PFSK-1 (cell line): ENCODE measurements at regions not wholly inside any gene's neighbourhood (a gene's known extent, or its start where the extent isn't known, plus 50 kb on each side); places are given as distances from the start of the nearest gene placed in this dataset.

ENCODE experiments used
- FOXP2 ChIP-seq: optimal IDR thresholded peaks from 2 replicates; pipeline ENCODE3; 2011; ENCODE audit warnings: borderline replicate concordance, control low read depth, inconsistent platforms; ENCODE audit not compliant: insufficient read depth; ENCODE audit errors: extremely low read length, extremely low read depth
- POLR2AphosphoS5 ChIP-seq: IDR thresholded peaks from 2 replicates; pipeline ENCODE4 v1.6.1; 2012; ENCODE audit warnings: low read depth, mild to moderate bottlenecking, control low read depth, low read length, moderate library complexity
- REST ChIP-seq, 2 experiments: IDR thresholded peaks; 2 replicates each; pipeline versions ENCODE4 v1.6.1 to v1.8.0; 2011 to 2012; ENCODE audit warnings: low read depth in 2 of 2, low read length in 2 of 2, control low read depth in 1 of 2, inconsistent platforms in 1 of 2, mild to moderate bottlenecking in 1 of 2, moderate library complexity in 1 of 2; ENCODE audit not compliant: insufficient read depth in 1 of 2
- SIN3A ChIP-seq: IDR thresholded peaks from 2 replicates; pipeline ENCODE4 v1.6.1; 2012; ENCODE audit warnings: mild to moderate bottlenecking, low read length, moderate library complexity, borderline replicate concordance; ENCODE audit not compliant: insufficient read depth
- TAF1 ChIP-seq: IDR thresholded peaks from 2 replicates; pipeline ENCODE4 v1.6.1; 2012; ENCODE audit warnings: low read length, control low read depth, borderline replicate concordance; ENCODE audit not compliant: insufficient read depth

- TF ChIP-seq TAF1 (no peak), SIN3A (no peak), FOXP2 (no peak), POLR2AphosphoS5 (no peak), REST (IDR thresholded peaks at IDR 0.05; ENCODE audit: insufficient read depth in 1 of 2, low read depth in 2 of 2, low read length in 2 of 2) (no peak)
These were observed 1355.1 kb upstream of the CITED2 start for GRCh38 chr6:140729521-140729920.

GRCh38 chr6:140718021-140718420, 1343.6 kb upstream of the CITED2 start:
- TF ChIP-seq POLR2AphosphoS5 (no peak), FOXP2 (no peak), REST (IDR thresholded peaks at IDR 0.05; ENCODE audit: insufficient read depth in 1 of 2, low read depth in 2 of 2, low read length in 2 of 2) (no peak), SIN3A (no peak), TAF1 (no peak)

GRCh38 chr6:140713495-140713894, 1339.0 kb upstream of the CITED2 start:
- TF ChIP-seq SIN3A (no peak), FOXP2 (no peak), POLR2AphosphoS5 (no peak)

GRCh38 chr6:140711019-140711613, 1336.7 kb upstream of the CITED2 start:
- TF ChIP-seq FOXP2 (no peak), TAF1 (no peak), REST (IDR thresholded peaks at IDR 0.05; ENCODE audit: insufficient read depth in 1 of 2, low read depth in 2 of 2, low read length in 2 of 2) (no peak), POLR2AphosphoS5 (no peak), SIN3A (no peak)

GRCh38 chr6:140708441-140708840, 1334.0 kb upstream of the CITED2 start:
- TF ChIP-seq POLR2AphosphoS5 = no peak
- no peak for TF ChIP-seq SIN3A

GRCh38 chr6:140697585-140697984, 1323.1 kb upstream of the CITED2 start:
- TF ChIP-seq REST (IDR thresholded peaks at IDR 0.05; ENCODE audit: insufficient read depth in 1 of 2, low read depth in 2 of 2, low read length in 2 of 2) (no peak), SIN3A (no peak), TAF1 (no peak), POLR2AphosphoS5 (no peak), FOXP2 (no peak)
